Lower leg skin (tissue), 4 donors: ENCODE measurements at regions not wholly inside any gene's neighbourhood (a gene's known extent, or its start where the extent isn't known, plus 50 kb on each side); places are given as distances from the start of the nearest gene placed in this dataset.

ENCODE experiments used
- DNase-seq, 2 donors: peaks; one replicate each; pipeline ENCODE4 v3.0.0-alpha.2; 2019; ENCODE audit warnings: low spot score in 2 of 2
- H3K4me3 ChIP-seq: fragments of 200-600 bp; sonication (generic); 2 replicates; pipeline ENCODE4 v1.5.1; 2017; ENCODE audit warnings: mild to moderate bottlenecking, low read depth; ENCODE audit not compliant: poor library complexity, severe bottlenecking
- CTCF ChIP-seq, 3 donors: fragments of 450-650 bp; IDR thresholded peaks; one replicate each; pipeline ENCODE4 v1.5.1; 2016; ENCODE audit warnings: antibody characterized with exemption in 3 of 3, mild to moderate bottlenecking in 3 of 3, moderate library complexity in 2 of 3
- POLR2A ChIP-seq, 2 donors: fragments of 450-650 bp; IDR thresholded peaks; one replicate each; pipeline ENCODE4 v1.6.1; 2016 to 2017; ENCODE audit warnings: antibody characterized with exemption in 2 of 2, mild to moderate bottlenecking in 1 of 2, moderate library complexity in 1 of 2
- WGBS, 2 donors: methylation state at CpG; one replicate each; pipeline ENCODE4 v1.1.5; 2018; 5-methylcytosine and 5-hydroxymethylcytosine counted together
- intact Hi-C: fragments of 100-400 bp; cut with DNase I; formaldehyde crosslinking; loops from one replicate; pipeline ENCODE4 v1.15.0; 2023; ENCODE audit warnings: low total_unique reads

GRCh38 chrX:1720836-1721235, 106.0 kb downstream of the ASMT start:
- intact Hi-C loops = no loop called here
- DNase-seq = no peak
- no peak overlapping the region for H3K4me3 ChIP-seq
- WGBS, 2 donors = 41 to 49% methylated on average over 3 of the region's 3 CpGs
- TF ChIP-seq CTCF (IDR thresholded peaks at IDR 0.05) (no peak), POLR2A (IDR thresholded peaks at IDR 0.05) (no peak)

- intact Hi-C loops = no loop called here
- DNase-seq = no peak
- H3K4me3 ChIP-seq = no peak overlapping the region
- 68 to 77% methylated on average over 8 of the region's 8 CpGs for WGBS, 2 donors
- no peak for TF ChIP-seq CTCF (IDR thresholded peaks at IDR 0.05)
These were observed 110.6 kb downstream of the ASMT start for GRCh38 chrX:1725472-1725871.

GRCh38 chrX:1727531-1728027, 112.7 kb downstream of the ASMT start:
- no peak for DNase-seq
- 45 to 51% methylated on average over 11 of the region's 11 CpGs for WGBS, 2 donors
- intact Hi-C loops = no loop called here
- no peak overlapping the region for H3K4me3 ChIP-seq
- TF ChIP-seq POLR2A (IDR thresholded peaks at IDR 0.05) = no peak
- no peak for TF ChIP-seq CTCF (IDR thresholded peaks at IDR 0.05)

GRCh38 chrX:1734806-1735205, 119.9 kb downstream of the ASMT start:
- WGBS, 2 donors = 59 to 63% methylated on average over 5 of the region's 5 CpGs
- TF ChIP-seq CTCF (IDR thresholded peaks at IDR 0.05) = no peak
- no peak for TF ChIP-seq POLR2A (IDR thresholded peaks at IDR 0.05)
- intact Hi-C loops = no loop called here
- H3K4me3 ChIP-seq = no peak overlapping the region
- DNase-seq = no peak

- 49 to 61% methylated on average over 11 of the region's 11 CpGs for WGBS, 2 donors
- TF ChIP-seq POLR2A (IDR thresholded peaks at IDR 0.05) (no peak), CTCF (IDR thresholded peaks at IDR 0.05) (no peak)
- DNase-seq = no peak
- no peak overlapping the region for H3K4me3 ChIP-seq
- intact Hi-C loops = no loop called here
These were observed 127.0 kb downstream of the ASMT start for GRCh38 chrX:1741816-1742394.

- TF ChIP-seq CTCF (IDR thresholded peaks at IDR 0.05) (no peak), POLR2A (IDR thresholded peaks at IDR 0.05) (no peak)
- 65 to 69% methylated on average over 4 of the region's 4 CpGs for WGBS, 2 donors
- intact Hi-C loops = no loop called here
- no peak for DNase-seq
- no peak overlapping the region for H3K4me3 ChIP-seq
These were observed 128.2 kb downstream of the ASMT start for GRCh38 chrX:1743105-1743504.
